ENCODE measurements at regions not wholly inside any gene's neighbourhood (a gene's known extent, or its start where the extent isn't known, plus 50 kb on each side); places are given as distances from the start of the nearest gene placed in this dataset.
A peak's percentile ranks its signal among the peaks of the same experiment; 100 is the strongest.

GRCh38 chr2:104371087-104371781 is 482.7 kb upstream of the POU3F3 start:
- no peak overlapping the region for H3K27ac ChIP-seq
- DNase-seq (ENCODE audit: low spot score), result no peak
- ChIA-PET CTCF (interaction anchor here (0.6 kb wide), 1 partner anchor 50 kb away, joined by 3 read pairs; no protein-coding TSS in a partner anchor), POLR2A (ENCODE audit: low non-redundant PET) (no interaction called here)
- no peak for TF ChIP-seq CTCF (conservative IDR thresholded peaks at IDR 0.05; ENCODE audit: low read depth)

- DNase-seq (ENCODE audit: low spot score), result peak; percentile 3
- no peak overlapping the region for H3K27ac ChIP-seq
- POLR2A ChIA-PET (ENCODE audit: low non-redundant PET), result no interaction called here
- CTCF ChIA-PET, result no interaction called here
- TF ChIP-seq CTCF (conservative IDR thresholded peaks at IDR 0.05; ENCODE audit: low read depth), result no peak
Observed at GRCh38 chr2:104375206-104375605, 478.7 kb upstream of the POU3F3 start.

GRCh38 chr2:104378853-104379374 is 475.0 kb upstream of the POU3F3 start:
- CTCF ChIA-PET, result interaction anchor here (0.6 kb wide), 1 partner anchor 607 kb away, joined by 3 read pairs; no protein-coding TSS in a partner anchor
- no peak overlapping the region for H3K27ac ChIP-seq
- POLR2A ChIA-PET (ENCODE audit: low non-redundant PET), result no interaction called here
- DNase-seq (ENCODE audit: low spot score), result no peak
- TF ChIP-seq CTCF (conservative IDR thresholded peaks at IDR 0.05; ENCODE audit: low read depth), result no peak

DNA sequence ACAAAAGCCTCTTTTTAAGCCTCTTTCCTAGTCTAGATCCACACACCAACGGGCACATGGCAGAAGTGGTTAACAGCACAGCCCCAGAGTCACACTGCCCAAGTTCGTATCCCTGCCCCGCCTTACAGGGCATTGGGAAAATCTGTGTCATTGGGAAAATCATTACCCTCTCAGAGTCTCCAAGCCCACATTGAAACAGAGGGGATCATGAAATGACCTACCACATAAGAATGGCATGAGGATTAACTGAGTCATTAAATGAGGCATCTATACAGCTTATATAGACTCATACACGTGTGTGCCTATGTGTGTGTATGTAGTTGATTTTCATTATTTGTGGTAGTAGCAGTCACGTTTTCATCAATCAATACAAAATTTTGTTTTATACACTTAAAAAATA is 469.0 kb upstream of the POU3F3 start:
- no peak for TF ChIP-seq CTCF (conservative IDR thresholded peaks at IDR 0.05; ENCODE audit: low read depth)
- no peak overlapping the region for H3K27ac ChIP-seq
- POLR2A ChIA-PET (ENCODE audit: low non-redundant PET), result no interaction called here
- no peak for DNase-seq (ENCODE audit: low spot score)
- CTCF ChIA-PET, result no interaction called here

DNA sequence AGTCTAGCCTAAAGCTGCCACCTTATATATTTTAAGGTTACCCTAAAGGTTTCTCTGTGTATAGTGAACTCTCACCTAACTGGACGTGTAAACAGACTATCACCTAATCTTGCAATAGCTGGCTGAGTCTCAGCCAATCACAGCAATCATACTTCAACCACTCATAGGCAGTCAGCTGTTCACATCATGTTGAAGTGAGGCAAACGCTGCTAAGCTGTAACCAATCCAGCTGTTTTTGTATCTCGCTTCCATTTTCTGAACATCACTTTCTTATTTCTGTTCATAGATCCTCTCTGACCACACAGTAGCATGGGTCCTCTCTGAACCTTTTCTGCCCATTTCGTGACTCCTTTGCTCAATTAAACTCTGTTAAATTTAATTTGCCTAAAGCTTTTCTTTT is 468.2 kb upstream of the POU3F3 start:
- no peak for DNase-seq (ENCODE audit: low spot score)
- CTCF ChIA-PET, result no interaction called here
- no peak overlapping the region for H3K27ac ChIP-seq
- TF ChIP-seq CTCF (conservative IDR thresholded peaks at IDR 0.05; ENCODE audit: low read depth), result no peak
- POLR2A ChIA-PET (ENCODE audit: low non-redundant PET), result no interaction called here

GRCh38 chr2:104388296-104388695 is 465.6 kb upstream of the POU3F3 start:
- no peak for DNase-seq (ENCODE audit: low spot score)
- no peak for TF ChIP-seq CTCF (conservative IDR thresholded peaks at IDR 0.05; ENCODE audit: low read depth)
- H3K27ac ChIP-seq, result no peak overlapping the region
- ChIA-PET CTCF (no interaction called here), POLR2A (ENCODE audit: low non-redundant PET) (no interaction called here)

All from RWPE1 (cell line).